ENCODE measurements at regions not wholly inside any gene's neighbourhood (a gene's known extent, or its start where the extent isn't known, plus 50 kb on each side); places are given as distances from the start of the nearest gene placed in this dataset.

DNA sequence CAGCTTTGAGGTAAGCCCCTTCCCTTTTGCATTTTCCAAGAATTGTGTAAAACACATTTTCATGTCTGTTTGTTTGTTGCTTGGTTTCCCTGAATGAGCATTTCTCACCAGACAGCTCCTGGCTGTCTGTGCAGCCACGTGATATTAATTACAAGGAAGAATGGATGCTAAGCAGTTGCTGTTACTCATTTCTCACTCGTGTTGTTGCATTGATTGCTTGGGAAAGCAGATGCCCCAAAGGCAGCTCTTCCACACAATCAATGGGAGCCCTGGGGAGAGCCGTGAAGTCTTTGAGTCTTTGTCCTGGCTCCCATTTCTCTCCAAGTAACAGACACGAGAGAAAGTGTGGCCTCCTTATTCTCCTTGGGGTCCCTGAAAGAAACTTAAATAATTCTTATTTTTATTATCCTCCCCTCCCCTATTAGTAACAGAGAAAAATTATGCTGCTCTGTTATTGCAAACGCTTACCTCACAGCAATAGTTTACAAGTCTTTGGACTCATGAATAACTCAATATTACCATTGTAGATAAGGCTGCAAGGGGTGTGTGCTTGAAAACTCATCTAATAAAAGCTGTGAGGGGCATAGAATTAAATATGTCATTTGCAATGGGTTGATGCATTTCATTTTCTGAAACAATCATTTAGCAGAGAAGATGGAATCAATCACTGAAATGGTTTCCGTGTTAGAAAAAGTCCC, 127.7 kb upstream of the CAMK1G start:
- 42 to 45% methylated on average over 6 of the region's 6 CpGs for WGBS, 2 donors
- H3K36me3 ChIP-seq = no peaks in the 10 kb centered on the region
- no peak overlapping the region for H3K4me3 ChIP-seq
- H3K4me1 ChIP-seq = no peaks in the 10 kb centered on the region
- no peak for DNase-seq
- H3K27me3 ChIP-seq = no peaks in the 10 kb centered on the region
- no peaks in the 10 kb centered on the region for H3K9me3 ChIP-seq
- no peak for FAIRE-seq
- no peak for ATAC-seq
- no peak overlapping the region for H3K27ac ChIP-seq
- TF ChIP-seq CTCF (IDR thresholded peaks at IDR 0.05) = no peak
- intact Hi-C loops (cut with DNase I) = no loop called here

GRCh38 chr1:209456878-209457277, 126.6 kb upstream of the CAMK1G start:
- FAIRE-seq = no peak
- no peaks in the 10 kb centered on the region for H3K27me3 ChIP-seq
- no peak overlapping the region for H3K4me3 ChIP-seq
- peak in 1 of 4 donors; percentile 18 for ATAC-seq
- DNase-seq = no peak
- TF ChIP-seq CTCF (IDR thresholded peaks at IDR 0.05) = no peak
- intact Hi-C loops (cut with DNase I) = no loop called here
- H3K36me3 ChIP-seq = no peaks in the 10 kb centered on the region
- 27 to 60% methylated on average over 1 of the region's 1 CpG for WGBS, 2 donors
- no peaks in the 10 kb centered on the region for H3K4me1 ChIP-seq
- H3K27ac ChIP-seq = no peak overlapping the region
- no peaks in the 10 kb centered on the region for H3K9me3 ChIP-seq

DNA sequence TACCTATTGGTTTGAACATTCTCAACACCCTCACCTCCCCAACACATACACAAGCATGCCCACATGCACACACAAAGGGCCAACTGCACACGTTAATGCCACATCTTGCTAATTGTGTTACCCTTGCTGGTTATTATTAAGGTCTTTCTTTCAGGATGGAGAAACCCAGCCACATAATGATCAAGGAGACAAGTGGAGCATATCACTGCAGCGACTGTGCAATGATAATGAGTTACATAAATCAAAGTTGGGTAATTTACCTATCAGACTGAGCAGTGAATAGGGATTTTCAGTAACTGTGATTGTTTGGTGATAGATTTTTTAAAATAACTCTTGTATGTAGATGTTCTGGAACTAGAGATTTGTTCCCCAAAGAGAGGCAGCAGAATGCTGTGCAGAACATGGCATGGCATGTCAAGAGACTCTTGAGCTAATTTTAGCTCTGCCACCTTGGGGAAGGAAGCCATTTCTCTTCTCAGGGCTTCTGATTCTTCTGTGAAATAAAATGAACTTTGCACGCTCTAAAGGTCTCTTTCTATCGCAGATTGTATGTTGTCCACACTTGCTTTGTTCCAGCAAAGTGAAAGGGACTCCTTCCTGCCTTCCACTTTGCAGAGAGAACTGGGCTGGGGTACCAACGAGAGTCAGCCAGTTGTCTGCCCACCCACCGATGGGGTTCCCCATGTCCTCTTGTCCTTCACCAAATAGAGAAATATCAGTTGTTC, 126.0 kb upstream of the CAMK1G start:
- Histone ChIP-seq H3K27ac (no peak overlapping the region), H3K4me3 (no peak overlapping the region), H3K27me3 (no peaks in the 10 kb centered on the region), H3K4me1 (no peaks in the 10 kb centered on the region), H3K9me3 (no peaks in the 10 kb centered on the region), H3K36me3 (no peaks in the 10 kb centered on the region)
- intact Hi-C loops (cut with DNase I) = no loop called here
- WGBS, 2 donors = 53 to 64% methylated on average over 6 of the region's 6 CpGs
- no peak for TF ChIP-seq CTCF (IDR thresholded peaks at IDR 0.05)
- no peak for DNase-seq
- no peak for ATAC-seq
- FAIRE-seq = no peak

DNA sequence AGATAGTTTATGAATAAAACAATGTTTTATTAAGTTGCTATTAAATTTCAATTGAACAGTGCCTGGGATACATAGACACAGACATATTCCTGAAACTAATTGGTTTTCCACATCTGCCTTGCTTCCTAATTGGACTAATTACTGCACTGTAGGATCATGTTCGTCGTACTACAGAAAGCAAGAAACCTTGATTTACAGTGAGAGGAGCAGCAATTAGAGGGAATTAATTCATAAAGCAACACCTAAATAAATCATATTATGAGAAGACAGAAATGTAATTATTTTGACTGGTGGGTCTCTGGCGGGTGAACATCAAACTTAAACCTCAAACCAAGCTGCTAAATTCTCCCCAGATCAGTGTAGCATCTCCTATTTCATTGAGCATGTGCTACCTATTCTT, 124.6 kb upstream of the CAMK1G start:
- no peaks in the 10 kb centered on the region for H3K27me3 ChIP-seq
- WGBS, 2 donors = 48 to 79% methylated on average over 3 of the region's 3 CpGs
- no peaks in the 10 kb centered on the region for H3K9me3 ChIP-seq
- no peak overlapping the region for H3K4me3 ChIP-seq
- no peak for ATAC-seq
- no peak for TF ChIP-seq CTCF (IDR thresholded peaks at IDR 0.05)
- no peak overlapping the region for H3K27ac ChIP-seq
- no peaks in the 10 kb centered on the region for H3K36me3 ChIP-seq
- no peak for DNase-seq
- H3K4me1 ChIP-seq = no peaks in the 10 kb centered on the region
- FAIRE-seq = no peak
- intact Hi-C loops (cut with DNase I) = no loop called here

DNA sequence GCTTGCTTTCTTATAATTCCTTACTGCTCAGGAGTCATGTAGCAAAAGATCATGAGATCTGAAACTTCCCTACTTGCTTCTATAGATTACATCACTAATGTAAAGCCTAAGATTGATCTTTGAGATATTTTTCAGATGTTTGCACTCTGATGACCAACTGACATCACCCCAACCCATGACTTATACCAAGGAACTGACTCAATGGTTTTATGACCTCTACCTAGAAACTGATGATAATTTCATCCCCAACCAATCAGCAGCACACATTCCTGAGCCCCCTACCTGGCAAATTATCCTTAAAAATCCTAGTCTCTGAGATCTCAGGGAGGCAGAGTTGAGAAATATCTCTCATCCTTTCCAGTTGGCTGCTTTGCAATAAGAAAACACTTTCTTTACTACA, 122.3 kb upstream of the CAMK1G start:
- no peak overlapping the region for H3K27ac ChIP-seq
- H3K4me3 ChIP-seq = no peak overlapping the region
- no peaks in the 10 kb centered on the region for H3K27me3 ChIP-seq
- intact Hi-C loops (cut with DNase I) = no loop called here
- DNase-seq (no peak), FAIRE-seq (no peak), ATAC-seq (no peak)
- no peaks in the 10 kb centered on the region for H3K9me3 ChIP-seq
- H3K4me1 ChIP-seq = no peaks in the 10 kb centered on the region
- H3K36me3 ChIP-seq = no peaks in the 10 kb centered on the region
- no peak for TF ChIP-seq CTCF (IDR thresholded peaks at IDR 0.05)
